ENCODE measurements at regions not wholly inside any gene's neighbourhood (a gene's known extent, or its start where the extent isn't known, plus 50 kb on each side); places are given as distances from the start of the nearest gene placed in this dataset.

DNA sequence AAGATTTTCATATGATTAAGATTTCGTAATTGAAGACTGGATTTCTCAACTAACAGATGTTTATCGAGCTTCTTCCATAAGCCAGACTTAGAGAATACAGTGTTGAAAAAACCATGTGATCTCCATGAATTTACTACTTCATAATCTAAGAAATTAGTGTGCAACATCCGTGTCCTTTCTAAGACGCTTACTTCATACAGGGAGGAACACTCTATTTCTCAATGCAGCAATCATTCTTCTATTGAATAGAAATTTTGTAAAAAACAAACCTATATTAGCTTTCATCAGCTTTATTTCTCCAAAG lies 946.3 kb downstream of the KCNJ2 start (continued):
- TF ChIP-seq CREB1 (IDR thresholded peaks at IDR 0.05) (no peak), SAP30 (IDR thresholded peaks at IDR 0.05; ENCODE audit: insufficient read depth, insufficient replicate concordance, low read length) (no peak)
